Muscle of leg (tissue), 3 donors: ENCODE measurements at regions not wholly inside any gene's neighbourhood (a gene's known extent, or its start where the extent isn't known, plus 50 kb on each side); places are given as distances from the start of the nearest gene placed in this dataset.

Experiments
- DNase-seq: peaks from one replicate; pipeline ENCODE4 v3.0.0; 2013
- H3K27ac ChIP-seq: one replicate; pipeline ENCODE4 v1.5.1; 2013; ENCODE audit warnings: mild to moderate bottlenecking, low read length, control low read depth
- H3K27me3 ChIP-seq: one replicate; pipeline ENCODE4 v1.6.1; 2013; ENCODE audit warnings: low read length; ENCODE audit not compliant: control insufficient read depth, insufficient read depth
- H3K36me3 ChIP-seq: one replicate; pipeline ENCODE4 v1.6.1; 2013; ENCODE audit warnings: low read length; ENCODE audit not compliant: control insufficient read depth, insufficient read depth
- H3K4me1 ChIP-seq: one replicate; pipeline ENCODE4 v1.6.1; 2013; ENCODE audit warnings: low read length; ENCODE audit not compliant: control insufficient read depth, insufficient read depth
- H3K4me3 ChIP-seq: one replicate; pipeline ENCODE4 v1.5.1; 2013; ENCODE audit warnings: low read length, control low read depth
- H3K9me3 ChIP-seq: replicated peaks from 2 replicates; pipeline ENCODE4 v1.6.1; 2013; ENCODE audit warnings: low read depth, low read length; ENCODE audit not compliant: control insufficient read depth
- WGBS: methylation state at CpG from one replicate; pipeline ENCODE4 v1.1.5; 2013; ENCODE audit warnings: missing lambda C conversion rate; ENCODE audit not compliant: insufficient coverage; 5-methylcytosine and 5-hydroxymethylcytosine counted together

GRCh38 chr21:25408666-25409065 is 198.6 kb downstream of the MRPL39 start:
- Histone ChIP-seq H3K9me3 (no peaks in the 10 kb centered on the region), H3K36me3 (no peaks in the 10 kb centered on the region), H3K27ac (no peak overlapping the region), H3K27me3 (no peaks in the 10 kb centered on the region), H3K4me3 (no peak overlapping the region), H3K4me1 (no peaks in the 10 kb centered on the region)
- DNase-seq, result no peak
- WGBS, result no CpG with 5 or more reads among the region's 5 CpGs

DNA sequence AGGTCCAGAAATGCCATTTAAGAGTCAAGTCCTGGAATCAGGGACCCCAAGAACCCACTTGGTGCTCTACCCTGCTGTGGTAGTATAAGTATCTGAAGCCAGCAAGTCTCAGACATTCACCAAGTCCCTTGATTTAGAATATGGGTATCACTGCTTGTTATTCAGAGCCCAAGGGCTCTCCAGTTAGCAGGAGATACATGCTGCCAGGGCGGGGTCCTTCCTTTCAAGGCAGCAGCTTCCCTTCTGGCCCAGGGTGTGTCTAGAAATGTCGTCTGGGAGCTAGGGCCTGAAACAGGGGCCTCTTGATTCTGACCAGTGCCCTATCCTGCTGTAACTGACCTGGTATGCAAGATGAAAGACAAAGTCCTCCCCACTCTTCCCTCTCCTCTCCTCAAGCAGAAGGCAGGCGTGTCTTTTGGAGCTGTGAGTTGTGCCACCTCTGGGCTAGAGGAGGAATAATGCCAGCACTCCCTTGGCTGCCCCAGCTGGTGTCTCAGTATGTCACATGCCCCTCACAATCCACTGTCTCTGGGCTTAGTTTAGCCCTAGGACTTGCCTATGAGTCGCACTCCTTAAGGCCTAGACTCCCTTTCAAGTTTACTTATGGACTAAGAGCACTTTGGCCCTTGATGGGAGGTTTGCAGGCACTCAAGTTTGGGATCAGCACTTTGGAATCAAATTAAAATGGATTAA is 200.2 kb downstream of the MRPL39 start:
- Histone ChIP-seq H3K9me3 (no peaks in the 10 kb centered on the region), H3K36me3 (no peaks in the 10 kb centered on the region), H3K27ac (no peak overlapping the region), H3K4me1 (no peaks in the 10 kb centered on the region), H3K4me3 (no peak overlapping the region), H3K27me3 (no peaks in the 10 kb centered on the region)
- 100% methylated on average over 1 of the region's 4 CpGs for WGBS
- no peak for DNase-seq

GRCh38 chr21:25405984-25406383 is 201.3 kb downstream of the MRPL39 start:
- no peaks in the 10 kb centered on the region for H3K27me3 ChIP-seq
- no peak for DNase-seq
- no peak overlapping the region for H3K27ac ChIP-seq
- no peaks in the 10 kb centered on the region for H3K9me3 ChIP-seq
- no peaks in the 10 kb centered on the region for H3K36me3 ChIP-seq
- H3K4me3 ChIP-seq, result no peak overlapping the region
- no peaks in the 10 kb centered on the region for H3K4me1 ChIP-seq

DNA sequence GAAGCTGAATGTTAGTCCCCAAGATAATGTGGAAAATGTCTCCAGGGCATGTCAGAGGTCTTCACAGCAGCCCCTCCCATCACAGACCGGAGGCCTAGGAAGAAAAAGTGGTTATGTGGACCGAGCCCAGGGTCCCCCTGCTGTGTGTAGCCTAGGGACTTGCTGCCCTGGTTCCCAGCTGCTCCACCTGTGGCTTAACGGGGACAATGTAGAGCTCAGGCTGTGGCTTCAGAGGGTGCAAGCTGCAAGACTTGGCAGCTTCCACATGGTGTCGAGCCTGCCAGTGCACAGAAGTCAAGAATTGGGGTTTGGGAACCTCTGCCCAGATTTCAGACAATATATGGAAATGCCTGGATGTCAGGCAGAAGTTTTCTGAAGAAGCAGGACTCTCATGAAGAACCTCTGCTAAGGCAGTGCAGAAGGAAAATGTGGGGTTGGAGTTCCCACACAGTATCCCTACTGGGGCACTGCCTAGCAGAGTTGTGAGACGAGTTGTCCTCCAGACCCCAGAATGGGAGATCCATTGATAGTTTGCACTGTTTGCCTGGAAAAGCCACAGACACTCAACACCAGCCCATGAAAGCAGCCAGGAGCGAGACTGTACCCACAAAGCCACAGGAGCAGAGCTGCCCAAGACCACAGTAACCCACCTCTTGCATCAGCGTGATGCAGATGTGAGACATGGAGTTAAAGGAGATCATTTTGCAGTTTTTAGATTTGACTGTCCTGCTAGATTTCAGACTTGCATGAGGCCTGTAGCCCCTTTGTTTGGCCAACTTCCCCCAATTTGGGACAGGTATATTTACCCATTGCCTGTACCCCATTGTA is 204.9 kb downstream of the MRPL39 start:
- DNase-seq, result no peak
- no peaks in the 10 kb centered on the region for H3K36me3 ChIP-seq
- 69% methylated on average over 4 of the region's 7 CpGs for WGBS

DNA sequence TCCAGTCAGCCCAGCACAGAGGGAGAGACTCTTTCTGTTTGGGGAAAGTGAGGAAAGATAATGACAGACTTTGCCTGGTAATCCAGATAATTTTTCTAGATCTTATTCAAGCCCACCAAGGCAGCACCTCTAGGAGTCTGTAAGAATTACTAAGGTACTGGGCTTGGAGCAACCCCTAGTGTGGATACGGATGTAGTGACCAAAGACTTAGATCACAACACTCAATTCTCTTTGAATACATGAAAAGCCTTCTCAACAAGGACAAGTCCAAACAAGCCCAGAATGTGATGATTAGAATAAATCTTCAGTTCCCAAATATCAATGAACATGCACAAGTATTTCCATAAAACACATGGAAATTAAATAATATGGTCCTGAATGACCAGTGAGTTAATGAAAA is 206.9 kb downstream of the MRPL39 start:
- no peak for DNase-seq
- Histone ChIP-seq H3K27ac (no peak overlapping the region), H3K36me3 (no peaks in the 10 kb centered on the region), H3K4me3 (no peak overlapping the region), H3K4me1 (no peaks in the 10 kb centered on the region), H3K27me3 (no peaks in the 10 kb centered on the region), H3K9me3 (no peaks in the 10 kb centered on the region)
- WGBS, result no CpG with 5 or more reads among the region's 1 CpG

More for the DNA sequence above, 204.9 kb downstream of the MRPL39 start:
- H3K9me3 ChIP-seq, result no peaks in the 10 kb centered on the region
- H3K27ac ChIP-seq, result no peak overlapping the region
- H3K4me1 ChIP-seq, result no peaks in the 10 kb centered on the region
- H3K4me3 ChIP-seq, result no peak overlapping the region
- no peaks in the 10 kb centered on the region for H3K27me3 ChIP-seq

DNA sequence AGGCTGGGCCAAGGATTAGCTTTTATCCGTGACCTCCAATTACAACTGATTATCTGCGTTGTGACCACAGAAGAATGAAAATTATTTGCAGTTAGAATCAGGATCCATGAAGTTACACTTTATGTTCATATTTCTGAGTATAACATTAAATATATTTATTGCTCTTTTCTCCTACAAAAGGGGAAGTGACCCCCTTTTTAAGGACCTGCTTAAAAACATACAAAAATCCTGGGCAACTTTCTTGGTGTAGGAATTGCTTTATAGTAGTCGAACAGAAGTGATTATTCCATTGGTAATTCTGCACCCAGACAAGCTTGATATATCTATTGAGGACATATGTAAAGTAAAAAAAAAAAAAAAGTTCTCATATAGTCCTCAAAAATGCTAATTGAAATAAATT is 208.7 kb downstream of the MRPL39 start:
- WGBS, result no CpG with 5 or more reads among the region's 3 CpGs
- Histone ChIP-seq H3K36me3 (no peaks in the 10 kb centered on the region), H3K27ac (no peak overlapping the region), H3K27me3 (no peaks in the 10 kb centered on the region), H3K4me3 (no peak overlapping the region), H3K4me1 (no peaks in the 10 kb centered on the region), H3K9me3 (no peaks in the 10 kb centered on the region)
- DNase-seq, result no peak

GRCh38 chr21:25396135-25396711 is 211.1 kb downstream of the MRPL39 start:
- H3K9me3 ChIP-seq, result no peaks in the 10 kb centered on the region
- no peak overlapping the region for H3K4me3 ChIP-seq
- H3K27me3 ChIP-seq, result no peaks in the 10 kb centered on the region
- H3K4me1 ChIP-seq, result no peaks in the 10 kb centered on the region
- 80% methylated on average over 3 of the region's 8 CpGs for WGBS
- H3K36me3 ChIP-seq, result no peaks in the 10 kb centered on the region
- H3K27ac ChIP-seq, result no peak overlapping the region
- DNase-seq, result no peak

GRCh38 chr21:25391777-25392176 is 215.5 kb downstream of the MRPL39 start:
- 38% methylated on average over 2 of the region's 3 CpGs for WGBS
- H3K9me3 ChIP-seq, result no peaks in the 10 kb centered on the region
- no peaks in the 10 kb centered on the region for H3K4me1 ChIP-seq
- no peak overlapping the region for H3K27ac ChIP-seq
- no peak for DNase-seq
- no peaks in the 10 kb centered on the region for H3K36me3 ChIP-seq
- no peaks in the 10 kb centered on the region for H3K27me3 ChIP-seq
- no peak overlapping the region for H3K4me3 ChIP-seq

DNA sequence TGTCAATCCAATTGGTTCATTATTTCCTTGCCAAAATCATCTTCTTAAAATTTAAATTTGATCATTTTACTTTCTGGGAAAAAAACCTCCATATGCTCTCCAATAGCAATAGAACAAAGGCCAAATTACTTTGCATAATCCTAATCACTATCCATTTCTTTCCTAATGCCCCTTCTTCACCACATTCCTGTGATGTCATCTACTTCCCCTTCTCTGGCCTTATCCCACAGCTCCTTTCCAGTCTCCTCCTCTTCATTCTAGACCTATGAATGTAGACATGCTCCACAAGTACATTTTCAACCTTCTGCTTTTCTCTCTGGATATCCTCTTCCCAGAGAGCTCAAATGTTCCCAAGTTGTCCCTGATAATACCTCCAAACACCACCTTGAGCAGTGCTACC is 216.6 kb downstream of the MRPL39 start:
- Histone ChIP-seq H3K27ac (no peak overlapping the region), H3K27me3 (no peaks in the 10 kb centered on the region), H3K4me3 (no peak overlapping the region), H3K4me1 (no peaks in the 10 kb centered on the region), H3K9me3 (no peaks in the 10 kb centered on the region), H3K36me3 (no peaks in the 10 kb centered on the region)
- DNase-seq, result no peak

DNA sequence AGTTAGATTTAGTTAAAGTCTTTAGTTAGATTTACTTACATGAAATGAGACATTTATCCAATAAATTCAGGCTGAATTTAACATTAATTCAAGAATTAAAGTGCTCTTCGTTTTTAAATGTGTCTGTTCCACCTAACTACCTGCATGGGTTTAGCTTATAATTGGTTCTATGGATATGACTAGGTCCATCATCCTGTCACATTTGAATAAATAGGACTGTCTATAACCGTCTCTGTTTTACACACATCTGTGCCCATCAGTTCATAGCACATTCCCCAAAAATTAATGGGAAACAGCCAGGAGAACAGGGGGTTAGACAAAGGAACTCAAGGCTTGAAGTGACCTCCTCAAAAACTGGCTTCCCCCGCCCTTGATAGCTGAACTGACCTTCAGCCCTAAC is 219.6 kb downstream of the MRPL39 start:
- H3K4me1 ChIP-seq, result no peaks in the 10 kb centered on the region
- 100% methylated on average over 1 of the region's 3 CpGs for WGBS

More for the DNA sequence above, 219.6 kb downstream of the MRPL39 start:
- DNase-seq, result no peak
- Histone ChIP-seq H3K9me3 (no peaks in the 10 kb centered on the region), H3K4me3 (no peak overlapping the region), H3K27me3 (no peaks in the 10 kb centered on the region), H3K27ac (no peak overlapping the region), H3K36me3 (no peaks in the 10 kb centered on the region)
